SU-DHL-6 (cell line): ENCODE measurements at regions not wholly inside any gene's neighbourhood (a gene's known extent, or its start where the extent isn't known, plus 50 kb on each side); places are given as distances from the start of the nearest gene placed in this dataset.

Experiments used
- CTCF ChIP-seq: fragments of 200-600 bp; sonication (generic); IDR thresholded peaks from one replicate; pipeline ENCODE4 v1.5.1; 2017; ENCODE audit warnings: antibody characterized with exemption, mild to moderate bottlenecking, low read length, moderate library complexity; ENCODE audit not compliant: insufficient read depth, poor library complexity, severe bottlenecking
- EZH2phosphoT487 ChIP-seq: fragments of 200-600 bp; sonication (generic), shearing (Covaris generic); conservative IDR thresholded peaks from 2 replicates; pipeline ENCODE4 v1.6.1; 2018; ENCODE audit warnings: mild to moderate bottlenecking, antibody characterized with exemption, low read length, moderate library complexity, mixed read lengths

GRCh38 chr3:102307442-102307841 lies 127.4 kb upstream of the ZPLD1 start:
- TF ChIP-seq CTCF = no peak
- TF ChIP-seq EZH2phosphoT487 = no peak
